Left forelimb (tissue), 1 donor: ENCODE measurements at regions not wholly inside any gene's neighbourhood (a gene's known extent, or its start where the extent isn't known, plus 50 kb on each side); places are given as distances from the start of the nearest gene placed in this dataset.

Experiments used
- DNase-seq: peaks from one replicate; pipeline ENCODE4 v3.0.0-alpha.2; 2018; ENCODE audit warnings: low spot score

- no peak for DNase-seq
These were observed 196.2 kb upstream of the PGRMC2 start for GRCh38 chr4:128483816-128484215.

GRCh38 chr4:128483041-128483440 lies 195.4 kb upstream of the PGRMC2 start:
- no peak for DNase-seq

GRCh38 chr4:128481752-128482480 lies 194.3 kb upstream of the PGRMC2 start:
- no peak for DNase-seq

- DNase-seq: no peak
These were observed 193.3 kb upstream of the PGRMC2 start for GRCh38 chr4:128480945-128481344.

GRCh38 chr4:128477540-128477939 lies 189.9 kb upstream of the PGRMC2 start:
- DNase-seq: no peak

- DNase-seq: no peak
These were observed 188.0 kb upstream of the PGRMC2 start for GRCh38 chr4:128475597-128475996.

GRCh38 chr4:128471576-128471975 lies 184.0 kb upstream of the PGRMC2 start:
- no peak for DNase-seq

GRCh38 chr4:128470492-128471053 lies 183.0 kb upstream of the PGRMC2 start:
- DNase-seq: no peak

GRCh38 chr4:128468123-128468989 lies 180.7 kb upstream of the PGRMC2 start:
- DNase-seq: no peak

- DNase-seq: no peak
These were observed 177.9 kb upstream of the PGRMC2 start for GRCh38 chr4:128465523-128465922.

GRCh38 chr4:128463006-128463405 lies 175.4 kb upstream of the PGRMC2 start:
- no peak for DNase-seq

- no peak for DNase-seq
These were observed 174.6 kb upstream of the PGRMC2 start for GRCh38 chr4:128462103-128462783.

GRCh38 chr4:128461291-128462102 lies 173.9 kb upstream of the PGRMC2 start:
- no peak for DNase-seq

GRCh38 chr4:128459547-128459946 lies 171.9 kb upstream of the PGRMC2 start:
- no peak for DNase-seq

GRCh38 chr4:128458816-128459215 lies 171.2 kb upstream of the PGRMC2 start:
- DNase-seq: no peak

- no peak for DNase-seq
These were observed 170.1 kb upstream of the PGRMC2 start for GRCh38 chr4:128457726-128458125.

- no peak for DNase-seq
These were observed 168.6 kb upstream of the PGRMC2 start for GRCh38 chr4:128456171-128456570.

- DNase-seq: no peak
These were observed 167.9 kb upstream of the PGRMC2 start for GRCh38 chr4:128455480-128455879.

- no peak for DNase-seq
These were observed 167.3 kb upstream of the PGRMC2 start for GRCh38 chr4:128454881-128455280.

- DNase-seq: peak; percentile 84
These were observed 166.8 kb upstream of the PGRMC2 start for GRCh38 chr4:128454281-128454871.

GRCh38 chr4:128452415-128452814 lies 164.8 kb upstream of the PGRMC2 start:
- no peak for DNase-seq
